ENCODE measurements at regions not wholly inside any gene's neighbourhood (a gene's known extent, or its start where the extent isn't known, plus 50 kb on each side); places are given as distances from the start of the nearest gene placed in this dataset.

GRCh38 chr7:45350896-45351295 is 193.3 kb downstream of the RAMP3 start:
- DNase-seq (ENCODE audit: low read depth in 2 of 2), result no peak

GRCh38 chr7:45358287-45358686 is 200.7 kb downstream of the RAMP3 start:
- DNase-seq (ENCODE audit: low read depth in 2 of 2), result no peak

GRCh38 chr7:45359250-45359649 is 201.7 kb downstream of the RAMP3 start:
- DNase-seq (ENCODE audit: low read depth in 2 of 2), result no peak

GRCh38 chr7:45359776-45360175 is 202.2 kb downstream of the RAMP3 start:
- DNase-seq (ENCODE audit: low read depth in 2 of 2), result no peak

- no peak for DNase-seq (ENCODE audit: low read depth in 2 of 2)
These were observed 206.1 kb downstream of the RAMP3 start for GRCh38 chr7:45363669-45364068.

GRCh38 chr7:45365341-45365740 is 207.8 kb downstream of the RAMP3 start:
- DNase-seq (ENCODE audit: low read depth in 2 of 2), result no peak

- no peak for DNase-seq (ENCODE audit: low read depth in 2 of 2)
These were observed 207.7 kb upstream of the ADCY1 start for GRCh38 chr7:45366475-45366874.

- DNase-seq (ENCODE audit: low read depth in 2 of 2), result no peak
These were observed 207.1 kb upstream of the ADCY1 start for GRCh38 chr7:45367026-45367425.

- DNase-seq (ENCODE audit: low read depth in 2 of 2), result no peak
These were observed 205.9 kb upstream of the ADCY1 start for GRCh38 chr7:45368129-45368807.

- DNase-seq (ENCODE audit: low read depth in 2 of 2), result no peak
These were observed 189.7 kb upstream of the ADCY1 start for GRCh38 chr7:45384499-45384898.

GRCh38 chr7:45387837-45388236 is 186.3 kb upstream of the ADCY1 start:
- no peak for DNase-seq (ENCODE audit: low read depth in 2 of 2)

GRCh38 chr7:45389073-45389872 is 184.9 kb upstream of the ADCY1 start:
- DNase-seq (ENCODE audit: low read depth in 2 of 2), result no peak

- no peak for DNase-seq (ENCODE audit: low read depth in 2 of 2)
These were observed 184.0 kb upstream of the ADCY1 start for GRCh38 chr7:45390180-45390579.

GRCh38 chr7:45390731-45391130 is 183.4 kb upstream of the ADCY1 start:
- no peak for DNase-seq (ENCODE audit: low read depth in 2 of 2)

- no peak for DNase-seq (ENCODE audit: low read depth in 2 of 2)
These were observed 182.3 kb upstream of the ADCY1 start for GRCh38 chr7:45391618-45392451.

- DNase-seq (ENCODE audit: low read depth in 2 of 2), result no peak
These were observed 180.0 kb upstream of the ADCY1 start for GRCh38 chr7:45394117-45394708.

GRCh38 chr7:45399069-45399468 is 175.1 kb upstream of the ADCY1 start:
- no peak for DNase-seq (ENCODE audit: low read depth in 2 of 2)

- DNase-seq (ENCODE audit: low read depth in 2 of 2), result no peak
These were observed 173.5 kb upstream of the ADCY1 start for GRCh38 chr7:45400680-45401079.

GRCh38 chr7:45401155-45401554 is 173.0 kb upstream of the ADCY1 start:
- no peak for DNase-seq (ENCODE audit: low read depth in 2 of 2)

GRCh38 chr7:45401851-45402250 is 172.3 kb upstream of the ADCY1 start:
- no peak for DNase-seq (ENCODE audit: low read depth in 2 of 2)

- DNase-seq (ENCODE audit: low read depth in 2 of 2), result no peak
These were observed 171.5 kb upstream of the ADCY1 start for GRCh38 chr7:45402480-45403218.

All from lung microvascular endothelial cell (primary cell).